SK-N-SH treated with all-trans-retinoic acid at 6 μM for 48 hours (cell line): ENCODE measurements at regions not wholly inside any gene's neighbourhood (a gene's known extent, or its start where the extent isn't known, plus 50 kb on each side); places are given as distances from the start of the nearest gene placed in this dataset.

Experiments used
- ATAC-seq: fragments of 200-7000 bp; cut with Tn5 transposase; 3 replicates; pipeline ENCODE4 v1.9.1; 2020; ENCODE audit warnings: mild to moderate bottlenecking, moderate library complexity
- ARNTL ChIP-seq: fragments of 450-650 bp; formaldehyde crosslinking; IDR thresholded peaks from 2 replicates; pipeline ENCODE4 v1.5.0; 2020; ENCODE audit warnings: low read depth, mild to moderate bottlenecking, moderate library complexity, borderline replicate concordance
- BACH2 ChIP-seq: fragments of 250-450 bp; sonication (Bioruptor Pico); IDR thresholded peaks from 2 replicates; pipeline ENCODE4 v1.9.0; 2021; ENCODE audit warnings: mild to moderate bottlenecking, borderline replicate concordance
- CSDC2 ChIP-seq: fragments of 250-450 bp; sonication (Bioruptor Pico); IDR thresholded peaks from 2 replicates; pipeline ENCODE4 v1.5.0; 2020; ENCODE audit warnings: mild to moderate bottlenecking, moderate library complexity
- CSRNP3 ChIP-seq: fragments of 250-450 bp; sonication (Bioruptor Pico); IDR thresholded peaks from 2 replicates; pipeline ENCODE4 v1.5.1; 2021; ENCODE audit warnings: mild to moderate bottlenecking, moderate library complexity
- ESRRG ChIP-seq: fragments of 250-450 bp; sonication (Bioruptor Pico); IDR thresholded peaks from 2 replicates; pipeline ENCODE4 v1.6.1; 2021; ENCODE audit warnings: mild to moderate bottlenecking
- GLIS3 ChIP-seq: fragments of 250-450 bp; sonication (Bioruptor Pico); IDR thresholded peaks from 2 replicates; pipeline ENCODE4 v1.5.0; 2020; ENCODE audit warnings: mild to moderate bottlenecking, moderate library complexity
- OSR1 ChIP-seq: fragments of 250-450 bp; sonication (Bioruptor Pico); IDR thresholded peaks from 2 replicates; pipeline ENCODE4 v1.8.0; 2022; ENCODE audit warnings: moderate library complexity, mild to moderate bottlenecking, inconsistent platforms
- RARB ChIP-seq: fragments of 250-450 bp; sonication (Bioruptor Pico); IDR thresholded peaks from 2 replicates; pipeline ENCODE4 v1.8.0; 2021; ENCODE audit warnings: mild to moderate bottlenecking, moderate library complexity
- SNAI2 ChIP-seq: fragments of 250-450 bp; sonication (Bioruptor Pico); IDR thresholded peaks from 2 replicates; pipeline ENCODE4 v1.5.0; 2020; ENCODE audit warnings: mild to moderate bottlenecking, moderate library complexity
- TCF4 ChIP-seq: fragments of 250-450 bp; sonication (Bioruptor Pico); IDR thresholded peaks from 2 replicates; pipeline ENCODE4 v1.8.0; 2021; ENCODE audit warnings: mild to moderate bottlenecking, moderate library complexity, borderline replicate concordance
- TOX ChIP-seq: fragments of 250-450 bp; sonication (Bioruptor Pico); IDR thresholded peaks from 2 replicates; pipeline ENCODE4 v1.8.0; 2021; ENCODE audit warnings: mild to moderate bottlenecking, moderate library complexity, borderline replicate concordance
- TSHZ2 ChIP-seq: fragments of 250-450 bp; sonication (Bioruptor Pico); IDR thresholded peaks from 2 replicates; pipeline ENCODE4 v1.5.0; 2020; ENCODE audit warnings: mild to moderate bottlenecking, moderate library complexity
- ZC3H10 ChIP-seq: fragments of 250-450 bp; sonication (Bioruptor Pico); IDR thresholded peaks from 2 replicates; pipeline ENCODE4 v1.5.1; 2021; ENCODE audit warnings: mild to moderate bottlenecking, moderate library complexity
- ZFP3 ChIP-seq: fragments of 250-450 bp; sonication (Bioruptor Pico); IDR thresholded peaks from 2 replicates; pipeline ENCODE4 v1.5.0; 2020; ENCODE audit warnings: mild to moderate bottlenecking, moderate library complexity
- ZFP30 ChIP-seq: fragments of 450-650 bp; formaldehyde crosslinking; IDR thresholded peaks from 2 replicates; pipeline ENCODE4 v1.5.0; 2022; ENCODE audit warnings: mild to moderate bottlenecking, moderate library complexity
- ZNF565 ChIP-seq: fragments of 450-650 bp; formaldehyde crosslinking; conservative IDR thresholded peaks from 2 replicates; pipeline ENCODE4 v1.5.0; 2020; ENCODE audit warnings: low read depth, mild to moderate bottlenecking, moderate library complexity
- ZNF70 ChIP-seq: fragments of 450-650 bp; formaldehyde crosslinking; IDR thresholded peaks from 2 replicates; pipeline ENCODE4 v1.5.0; 2020; ENCODE audit warnings: mild to moderate bottlenecking, moderate library complexity
- ZNF8 ChIP-seq: fragments of 450-650 bp; formaldehyde crosslinking; IDR thresholded peaks from 2 replicates; pipeline ENCODE4 v1.5.0; 2020; ENCODE audit warnings: mild to moderate bottlenecking, moderate library complexity
- TF ChIP-seq, protein P1 (sequence below): fragments of 250-450 bp; sonication (Bioruptor Pico); IDR thresholded peaks from 2 replicates; pipeline ENCODE4 v1.8.0; 2020; ENCODE audit warnings: mild to moderate bottlenecking, moderate library complexity, borderline replicate concordance
- TF ChIP-seq, protein P2 (sequence below): fragments of 250-450 bp; sonication (Bioruptor Pico); IDR thresholded peaks from 2 replicates; pipeline ENCODE4 v1.5.1; 2020; ENCODE audit warnings: low read depth, mild to moderate bottlenecking, moderate library complexity
- TF ChIP-seq, protein P3 (sequence below): fragments of 250-450 bp; sonication (Bioruptor Pico); IDR thresholded peaks from 2 replicates; pipeline ENCODE4 v1.8.0; 2021; ENCODE audit warnings: low read depth, mild to moderate bottlenecking, moderate library complexity, borderline replicate concordance

- no peak for TF ChIP-seq ZC3H10 (CRISPR knock-in tag)
- TF ChIP-seq OSR1 (CRISPR knock-in tag), result no peak
- no peak for TF ChIP-seq CSRNP3 (CRISPR knock-in tag)
- TF ChIP-seq TOX (CRISPR knock-in tag), result no peak
- TF ChIP-seq ZFP3, result no peak
- no peak for TF ChIP-seq SNAI2 (CRISPR knock-in tag)
- TF ChIP-seq CSDC2 (CRISPR knock-in tag), result no peak
- no peak for TF ChIP-seq GLIS3 (CRISPR knock-in tag)
- no peak for TF ChIP-seq ZNF70 (CRISPR knock-in tag)
- no peak for TF ChIP-seq TCF4 (CRISPR knock-in tag)
- TF ChIP-seq, protein P1, sequence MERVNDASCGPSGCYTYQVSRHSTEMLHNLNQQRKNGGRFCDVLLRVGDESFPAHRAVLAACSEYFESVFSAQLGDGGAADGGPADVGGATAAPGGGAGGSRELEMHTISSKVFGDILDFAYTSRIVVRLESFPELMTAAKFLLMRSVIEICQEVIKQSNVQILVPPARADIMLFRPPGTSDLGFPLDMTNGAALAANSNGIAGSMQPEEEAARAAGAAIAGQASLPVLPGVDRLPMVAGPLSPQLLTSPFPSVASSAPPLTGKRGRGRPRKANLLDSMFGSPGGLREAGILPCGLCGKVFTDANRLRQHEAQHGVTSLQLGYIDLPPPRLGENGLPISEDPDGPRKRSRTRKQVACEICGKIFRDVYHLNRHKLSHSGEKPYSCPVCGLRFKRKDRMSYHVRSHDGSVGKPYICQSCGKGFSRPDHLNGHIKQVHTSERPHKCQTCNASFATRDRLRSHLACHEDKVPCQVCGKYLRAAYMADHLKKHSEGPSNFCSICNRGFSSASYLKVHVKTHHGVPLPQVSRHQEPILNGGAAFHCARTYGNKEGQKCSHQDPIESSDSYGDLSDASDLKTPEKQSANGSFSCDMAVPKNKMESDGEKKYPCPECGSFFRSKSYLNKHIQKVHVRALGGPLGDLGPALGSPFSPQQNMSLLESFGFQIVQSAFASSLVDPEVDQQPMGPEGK, result no peak
- no peak for TF ChIP-seq RARB
- TF ChIP-seq, protein P2, sequence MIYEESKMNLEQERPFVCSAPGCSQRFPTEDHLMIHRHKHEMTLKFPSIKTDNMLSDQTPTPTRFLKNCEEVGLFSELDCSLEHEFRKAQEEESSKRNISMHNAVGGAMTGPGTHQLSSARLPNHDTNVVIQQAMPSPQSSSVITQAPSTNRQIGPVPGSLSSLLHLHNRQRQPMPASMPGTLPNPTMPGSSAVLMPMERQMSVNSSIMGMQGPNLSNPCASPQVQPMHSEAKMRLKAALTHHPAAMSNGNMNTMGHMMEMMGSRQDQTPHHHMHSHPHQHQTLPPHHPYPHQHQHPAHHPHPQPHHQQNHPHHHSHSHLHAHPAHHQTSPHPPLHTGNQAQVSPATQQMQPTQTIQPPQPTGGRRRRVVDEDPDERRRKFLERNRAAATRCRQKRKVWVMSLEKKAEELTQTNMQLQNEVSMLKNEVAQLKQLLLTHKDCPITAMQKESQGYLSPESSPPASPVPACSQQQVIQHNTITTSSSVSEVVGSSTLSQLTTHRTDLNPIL, result no peak
- TF ChIP-seq, protein P3, sequence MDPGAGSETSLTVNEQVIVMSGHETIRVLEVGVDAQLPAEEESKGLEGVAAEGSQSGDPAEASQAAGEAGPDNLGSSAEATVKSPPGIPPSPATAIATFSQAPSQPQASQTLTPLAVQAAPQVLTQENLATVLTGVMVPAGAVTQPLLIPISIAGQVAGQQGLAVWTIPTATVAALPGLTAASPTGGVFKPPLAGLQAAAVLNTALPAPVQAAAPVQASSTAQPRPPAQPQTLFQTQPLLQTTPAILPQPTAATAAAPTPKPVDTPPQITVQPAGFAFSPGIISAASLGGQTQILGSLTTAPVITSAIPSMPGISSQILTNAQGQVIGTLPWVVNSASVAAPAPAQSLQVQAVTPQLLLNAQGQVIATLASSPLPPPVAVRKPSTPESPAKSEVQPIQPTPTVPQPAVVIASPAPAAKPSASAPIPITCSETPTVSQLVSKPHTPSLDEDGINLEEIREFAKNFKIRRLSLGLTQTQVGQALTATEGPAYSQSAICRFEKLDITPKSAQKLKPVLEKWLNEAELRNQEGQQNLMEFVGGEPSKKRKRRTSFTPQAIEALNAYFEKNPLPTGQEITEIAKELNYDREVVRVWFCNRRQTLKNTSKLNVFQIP (CRISPR knock-in tag), result no peak
- no peak for TF ChIP-seq ESRRG (CRISPR knock-in tag)
- TF ChIP-seq ZFP30, result no peak
- TF ChIP-seq TSHZ2 (CRISPR knock-in tag), result no peak
- no peak for TF ChIP-seq ZNF565 (CRISPR knock-in tag)
- no peak for TF ChIP-seq ARNTL (CRISPR knock-in tag)
- TF ChIP-seq BACH2 (CRISPR knock-in tag), result no peak
- ATAC-seq, result no peak
Measured at GRCh38 chr3:161793194-161793930, 296.8 kb downstream of the OTOL1 start.

GRCh38 chr3:161794551-161794950 lies 297.9 kb downstream of the OTOL1 start:
- ATAC-seq, result no peak
- TF ChIP-seq, protein P2, result no peak
- TF ChIP-seq TSHZ2 (CRISPR knock-in tag) (no peak), ZNF8 (CRISPR knock-in tag) (no peak), ZNF70 (CRISPR knock-in tag) (no peak), ZNF565 (CRISPR knock-in tag) (no peak), TOX (CRISPR knock-in tag) (no peak)
